Psoas muscle (tissue), 7 donors: ENCODE measurements at regions not wholly inside any gene's neighbourhood (a gene's known extent, or its start where the extent isn't known, plus 50 kb on each side); places are given as distances from the start of the nearest gene placed in this dataset.

Experiments
- ATAC-seq, 4 donors: fragments of 200-7000 bp; cut with Tn5 transposase; one replicate each; pipeline ENCODE4 v1.9.1; 2020; ENCODE audit warnings: moderate library complexity in 3 of 4, mild to moderate bottlenecking in 2 of 4
- DNase-seq, 2 donors: peaks; one replicate each; pipeline ENCODE4 v3.0.0-alpha.2; 2020
- H3K27ac ChIP-seq: fragments of 200-600 bp; one replicate; pipeline ENCODE4 v1.8.0; 2022
- H3K27me3 ChIP-seq, 3 donors: fragments of 200-600 bp in 1 of 3; one replicate each; pipeline versions ENCODE4 v1.6.1 to v1.8.0; 2013 to 2022; ENCODE audit warnings: low read length in 2 of 3, mild to moderate bottlenecking in 2 of 3, moderate library complexity in 1 of 3; ENCODE audit not compliant: insufficient read depth in 3 of 3
- H3K36me3 ChIP-seq, 2 donors: fragments of 200-600 bp in 1 of 2; one replicate each; pipeline versions ENCODE4 v1.6.1 to v1.8.0; 2013 to 2022; ENCODE audit warnings: low read depth in 1 of 2, mild to moderate bottlenecking in 1 of 2, moderate library complexity in 1 of 2; ENCODE audit not compliant: insufficient read depth in 1 of 2
- H3K4me1 ChIP-seq: fragments of 200-600 bp; one replicate; pipeline ENCODE4 v1.8.0; 2022
- H3K4me3 ChIP-seq: fragments of 200-600 bp; one replicate; pipeline ENCODE4 v1.8.0; 2022; ENCODE audit warnings: mild to moderate bottlenecking
- H3K9me3 ChIP-seq: fragments of 200-600 bp; one replicate; pipeline ENCODE4 v1.8.0; 2022
- CTCF ChIP-seq: fragments of 200-600 bp; IDR thresholded peaks from one replicate; pipeline ENCODE4 v1.8.0; 2022; ENCODE audit warnings: antibody characterized with exemption
- WGBS, 3 donors: extraction: QIAGEN DNeasy Blood & Tissue Kit; methylation state at CpG; one replicate each; pipeline versions ENCODE4 v1.1.6 to v1.1.7; 2013; 5-methylcytosine and 5-hydroxymethylcytosine counted together
- intact Hi-C, 2 donors: fragments of 100-400 bp; cut with DNase I; formaldehyde crosslinking; loops; one replicate each; pipeline versions ENCODE4 v1.11.0 to v1.14.2; 2022
- donor health status: healthy with polysubstance abuse.
- donor health status: DM: no; HTN: no; CAD: no; lungs with moderate emphysema.
- donor health status: Bipolar disorder and iron deficiency.
- donor health status: healthy.
- donor health status: DM: yes; HTN: yes; CAD: no.
- donor health status: DM: no; HTN: no; CAD: no.
- donor health status: DM: yes; HTN: yes; CAD: no.

GRCh38 chr20:11406877-11407276 lies 510.8 kb upstream of the BTBD3 start:
- H3K9me3 ChIP-seq, result no peaks in the 10 kb centered on the region
- DNase-seq, result no peak
- ATAC-seq, result no peak
- intact Hi-C loops, result no loop called here
- no peaks in the 10 kb centered on the region for H3K36me3 ChIP-seq
- 75 to 81% (median 76%) methylated on average over 6 of the region's 6 CpGs for WGBS, 3 donors
- no peaks in the 10 kb centered on the region for H3K4me1 ChIP-seq
- H3K27ac ChIP-seq, result no peak overlapping the region
- H3K27me3 ChIP-seq, result no peaks in the 10 kb centered on the region
- H3K4me3 ChIP-seq, result no peak overlapping the region
- no peak for TF ChIP-seq CTCF

- Histone ChIP-seq H3K36me3 (no peaks in the 10 kb centered on the region), H3K4me1 (no peaks in the 10 kb centered on the region), H3K27ac (no peak overlapping the region), H3K4me3 (no peak overlapping the region), H3K27me3 (no peaks in the 10 kb centered on the region), H3K9me3 (no peaks in the 10 kb centered on the region)
- intact Hi-C loops, result no loop called here
- ATAC-seq (no peak), DNase-seq (no peak)
- no peak for TF ChIP-seq CTCF
Measured at GRCh38 chr20:11409561-11409960, 508.1 kb upstream of the BTBD3 start.

GRCh38 chr20:11411765-11412164 lies 505.9 kb upstream of the BTBD3 start:
- Histone ChIP-seq H3K36me3 (no peaks in the 10 kb centered on the region), H3K4me3 (no peak overlapping the region), H3K27ac (no peak overlapping the region), H3K9me3 (no peaks in the 10 kb centered on the region), H3K27me3 (no peaks in the 10 kb centered on the region), H3K4me1 (no peaks in the 10 kb centered on the region)
- 93 to 94% (median 93%) methylated on average over 11 of the region's 11 CpGs for WGBS, 3 donors
- intact Hi-C loops, result no loop called here
- TF ChIP-seq CTCF, result no peak
- DNase-seq (no peak), ATAC-seq (no peak)

GRCh38 chr20:11426948-11427347 lies 490.7 kb upstream of the BTBD3 start:
- 60 to 63% (median 63%) methylated on average over 3 of the region's 3 CpGs for WGBS, 3 donors
- Histone ChIP-seq H3K4me1 (no peaks in the 10 kb centered on the region), H3K9me3 (no peaks in the 10 kb centered on the region), H3K27me3 (no peaks in the 10 kb centered on the region), H3K36me3 (no peaks in the 10 kb centered on the region), H3K27ac (no peak overlapping the region), H3K4me3 (no peak overlapping the region)
- no peak for ATAC-seq
- no peak for DNase-seq
- intact Hi-C loops, result no loop called here
- no peak for TF ChIP-seq CTCF

- no peak for TF ChIP-seq CTCF
- H3K36me3 ChIP-seq, result no peaks in the 10 kb centered on the region
- H3K9me3 ChIP-seq, result no peaks in the 10 kb centered on the region
- 82 to 91% (median 84%) methylated on average over 2 of the region's 2 CpGs for WGBS, 3 donors
- H3K4me1 ChIP-seq, result no peaks in the 10 kb centered on the region
- ATAC-seq (no peak), DNase-seq (no peak)
- no peak overlapping the region for H3K27ac ChIP-seq
- H3K27me3 ChIP-seq, result no peaks in the 10 kb centered on the region
- intact Hi-C loops, result no loop called here
- no peak overlapping the region for H3K4me3 ChIP-seq
Measured at GRCh38 chr20:11429168-11429567, 488.5 kb upstream of the BTBD3 start.
